ENCODE measurements at regions not wholly inside any gene's neighbourhood (a gene's known extent, or its start where the extent isn't known, plus 50 kb on each side); places are given as distances from the start of the nearest gene placed in this dataset.

- no peak for DNase-seq (ENCODE audit: low spot score)
Measured at GRCh38 chr1:214205053-214205452, 75.9 kb upstream of the SMYD2 start.

- DNase-seq (ENCODE audit: low spot score), result no peak
Measured at GRCh38 chr1:214208460-214208859, 72.5 kb upstream of the SMYD2 start.

- no peak for DNase-seq (ENCODE audit: low spot score)
Measured at GRCh38 chr1:214209260-214209808, 71.6 kb upstream of the SMYD2 start.

- DNase-seq (ENCODE audit: low spot score), result no peak
Measured at GRCh38 chr1:214213136-214213535, 67.8 kb upstream of the SMYD2 start.

GRCh38 chr1:214214851-214215250 is 66.1 kb upstream of the SMYD2 start:
- no peak for DNase-seq (ENCODE audit: low spot score)

- DNase-seq (ENCODE audit: low spot score), result no peak
Measured at GRCh38 chr1:214215583-214215982, 65.4 kb upstream of the SMYD2 start.

GRCh38 chr1:214216021-214216420 is 64.9 kb upstream of the SMYD2 start:
- DNase-seq (ENCODE audit: low spot score), result no peak

GRCh38 chr1:214216779-214217178 is 64.2 kb upstream of the SMYD2 start:
- DNase-seq (ENCODE audit: low spot score), result no peak

GRCh38 chr1:214219902-214220301 is 61.1 kb upstream of the SMYD2 start:
- DNase-seq (ENCODE audit: low spot score), result no peak

- no peak for DNase-seq (ENCODE audit: low spot score)
Measured at GRCh38 chr1:214220891-214221290, 60.1 kb upstream of the SMYD2 start.

GRCh38 chr1:214224611-214225354 is 56.2 kb upstream of the SMYD2 start:
- DNase-seq (ENCODE audit: low spot score), result no peak

- no peak for DNase-seq (ENCODE audit: low spot score)
Measured at GRCh38 chr1:214228976-214229375, 52.0 kb upstream of the SMYD2 start.

GRCh38 chr1:214229736-214230135 is 51.2 kb upstream of the SMYD2 start:
- no peak for DNase-seq (ENCODE audit: low spot score)
